Mucosa of descending colon (tissue), 3 donors: ENCODE measurements at regions not wholly inside any gene's neighbourhood (a gene's known extent, or its start where the extent isn't known, plus 50 kb on each side); places are given as distances from the start of the nearest gene placed in this dataset.

Experiments
- ATAC-seq: fragments of 200-7000 bp; cut with Tn5 transposase; one replicate; pipeline ENCODE4 v1.9.1; 2020; ENCODE audit warnings: mild to moderate bottlenecking, moderate library complexity
- DNase-seq, 3 donors: peaks; one replicate each; pipeline ENCODE4 v3.0.0-alpha.2; 2020
- H3K36me3 ChIP-seq: fragments of 200-600 bp; one replicate; pipeline ENCODE4 v1.8.0; 2021; ENCODE audit warnings: low read depth, mild to moderate bottlenecking
- H3K4me1 ChIP-seq: fragments of 200-600 bp; one replicate; pipeline ENCODE4 v1.8.0; 2021; ENCODE audit warnings: low read depth, mild to moderate bottlenecking
- H3K4me3 ChIP-seq: fragments of 200-600 bp; one replicate; pipeline ENCODE4 v1.8.0; 2021; ENCODE audit warnings: mild to moderate bottlenecking
- H3K9me3 ChIP-seq: fragments of 200-600 bp; one replicate; pipeline ENCODE4 v1.8.0; 2021; ENCODE audit warnings: mild to moderate bottlenecking
- CTCF ChIP-seq: fragments of 200-600 bp; IDR thresholded peaks from one replicate; pipeline ENCODE4 v1.8.0; 2022; ENCODE audit warnings: antibody characterized with exemption, mild to moderate bottlenecking
- intact Hi-C, 2 donors: fragments of 100-400 bp; cut with DNase I in 1 of 2; cut with micrococcal nuclease in 1 of 2; formaldehyde crosslinking; loops; one replicate each; pipeline versions ENCODE4 v1.11.0 to v1.11.1; 2022; cut with DNase I, micrococcal nuclease
- donor health status: DM: no; HTN: no; CAD: no; lungs with moderate emphysema.
- donor health status: DM: no; HTN: no; CAD: no.
- donor health status: DM: no; HTN: yes; CAD: no.

DNA sequence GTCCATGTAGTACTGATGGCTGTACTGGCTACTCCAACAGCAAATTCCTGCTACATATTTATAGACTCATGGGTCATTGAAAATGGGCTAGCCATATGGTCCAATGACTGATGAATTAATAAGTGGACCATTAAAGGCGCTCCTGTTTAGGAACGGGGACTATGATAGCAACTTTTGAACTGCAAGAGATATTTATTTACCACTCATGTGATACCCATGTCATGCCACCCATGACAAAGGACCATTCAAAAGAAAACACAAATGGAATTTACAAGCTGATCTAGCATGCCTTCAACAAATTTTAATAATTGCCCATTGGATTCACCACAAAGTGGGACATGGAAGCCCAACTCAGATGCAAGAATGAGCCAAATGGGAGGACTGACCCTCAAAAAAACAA, 240.0 kb upstream of the GALNTL6 start:
- ATAC-seq: no peak
- no peak for TF ChIP-seq CTCF
- H3K9me3 ChIP-seq: no peaks in the 10 kb centered on the region
- H3K36me3 ChIP-seq: no peaks in the 10 kb centered on the region
- no peaks in the 10 kb centered on the region for H3K4me1 ChIP-seq
- intact Hi-C loops: no loop called here
- no peak for DNase-seq
- no peak overlapping the region for H3K4me3 ChIP-seq

- ATAC-seq (no peak), DNase-seq (no peak)
- TF ChIP-seq CTCF: no peak
- no peaks in the 10 kb centered on the region for H3K4me1 ChIP-seq
- intact Hi-C loops: no loop called here
- H3K4me3 ChIP-seq: no peak overlapping the region
- H3K36me3 ChIP-seq: no peaks in the 10 kb centered on the region
- H3K9me3 ChIP-seq: peaks cover 2% of the 10 kb centered on the region
These were observed 247.9 kb upstream of the GALNTL6 start for GRCh38 chr4:171565130-171565788.

DNA sequence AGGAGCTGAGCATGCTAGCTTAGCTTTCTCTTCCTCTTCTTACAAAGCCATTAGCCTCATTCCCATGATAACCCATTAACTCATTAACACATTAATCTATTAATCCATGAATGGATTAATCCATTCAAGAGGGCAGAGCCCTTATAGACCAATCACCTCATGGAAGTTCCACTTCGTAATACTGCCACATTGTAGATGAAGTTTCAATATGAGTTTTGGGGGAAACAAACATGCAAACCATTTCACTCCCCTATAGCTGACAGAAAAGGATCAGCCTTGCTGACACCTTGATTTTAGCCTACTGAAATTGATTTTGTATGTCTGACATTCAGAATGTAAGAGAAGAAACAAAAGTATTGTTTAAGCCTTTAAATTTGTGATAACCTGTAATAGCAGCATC, 251.8 kb upstream of the GALNTL6 start:
- DNase-seq (no peak), ATAC-seq (no peak)
- no peak for TF ChIP-seq CTCF
- no peaks in the 10 kb centered on the region for H3K4me1 ChIP-seq
- intact Hi-C loops: no loop called here
- H3K4me3 ChIP-seq: no peak overlapping the region
- peaks cover 2% of the 10 kb centered on the region for H3K9me3 ChIP-seq
- no peaks in the 10 kb centered on the region for H3K36me3 ChIP-seq

- intact Hi-C loops: no loop called here
- ATAC-seq: no peak
- H3K4me1 ChIP-seq: no peaks in the 10 kb centered on the region
These were observed 259.2 kb upstream of the GALNTL6 start for GRCh38 chr4:171553961-171554360.

DNA sequence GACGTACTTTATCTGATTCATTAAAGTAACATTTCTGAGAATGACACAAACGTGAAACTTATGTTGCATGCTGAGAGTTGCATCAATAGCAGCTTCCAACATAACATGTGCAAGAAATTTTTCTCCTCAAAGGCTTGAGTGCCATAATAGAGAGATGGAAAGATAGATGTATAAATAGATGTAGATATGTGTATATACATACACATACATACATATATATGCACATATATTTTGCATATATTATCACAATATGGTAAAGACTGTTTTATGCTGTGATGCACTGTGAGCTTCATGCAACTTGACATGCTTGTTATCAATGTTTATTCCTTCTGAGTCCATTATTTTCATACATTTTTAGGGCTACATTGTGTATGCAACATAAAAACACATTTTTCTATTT, 270.6 kb upstream of the GALNTL6 start:
- no peak for DNase-seq
- intact Hi-C loops: no loop called here
- Histone ChIP-seq H3K4me3 (no peak overlapping the region), H3K36me3 (no peaks in the 10 kb centered on the region), H3K4me1 (no peaks in the 10 kb centered on the region), H3K9me3 (no peaks in the 10 kb centered on the region)
- no peak for ATAC-seq
- TF ChIP-seq CTCF: no peak

More at GRCh38 chr4:171553961-171554360, 259.2 kb upstream of the GALNTL6 start:
- DNase-seq: no peak
- Histone ChIP-seq H3K36me3 (no peaks in the 10 kb centered on the region), H3K4me3 (no peak overlapping the region), H3K9me3 (no peaks in the 10 kb centered on the region)
- no peak for TF ChIP-seq CTCF
